GM10266 (cell line): ENCODE measurements at regions not wholly inside any gene's neighbourhood (a gene's known extent, or its start where the extent isn't known, plus 50 kb on each side); places are given as distances from the start of the nearest gene placed in this dataset.
"Not testable (repeated sequence)": the region's sequence is repeated elsewhere in the genome, so short reads cannot be mapped to it uniquely, and the experiment has no call there.

Experiments
- DNase-seq: peaks from one replicate; pipeline ENCODE4 v3.0.0; 2012; ENCODE audit errors: extremely low spot score
- CTCF ChIP-seq: IDR thresholded peaks from 2 replicates; pipeline ENCODE4 v1.5.1; 2012; ENCODE audit warnings: mild to moderate bottlenecking, low read depth; ENCODE audit not compliant: control insufficient read depth, insufficient read depth; ENCODE audit errors: missing control alignments

GRCh38 chr2:19617257-19617848 lies 258.9 kb upstream of the OSR1 start:
- no peak for TF ChIP-seq CTCF

DNA sequence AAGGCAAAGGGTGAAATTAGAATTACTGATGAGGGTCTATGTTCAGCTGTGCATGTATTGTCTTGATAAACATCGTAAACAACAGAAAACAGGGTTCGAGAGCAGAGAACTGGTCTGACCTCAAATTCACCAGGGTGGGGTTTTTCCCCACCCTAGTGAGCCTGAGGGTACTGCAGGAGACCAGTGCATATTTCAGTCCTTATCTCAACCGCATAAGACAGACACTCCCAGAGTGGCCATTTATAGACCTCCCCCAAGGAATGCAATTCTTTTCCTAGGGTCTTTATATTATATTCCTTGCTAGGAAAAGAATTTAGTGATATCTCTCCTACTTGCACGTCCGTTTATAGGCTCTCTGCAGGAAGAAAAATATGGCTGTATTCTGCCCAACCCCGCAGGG lies 257.0 kb upstream of the OSR1 start:
- not testable (repeated sequence) for DNase-seq

More at GRCh38 chr2:19617257-19617848, 258.9 kb upstream of the OSR1 start:
- DNase-seq: no peak

DNA sequence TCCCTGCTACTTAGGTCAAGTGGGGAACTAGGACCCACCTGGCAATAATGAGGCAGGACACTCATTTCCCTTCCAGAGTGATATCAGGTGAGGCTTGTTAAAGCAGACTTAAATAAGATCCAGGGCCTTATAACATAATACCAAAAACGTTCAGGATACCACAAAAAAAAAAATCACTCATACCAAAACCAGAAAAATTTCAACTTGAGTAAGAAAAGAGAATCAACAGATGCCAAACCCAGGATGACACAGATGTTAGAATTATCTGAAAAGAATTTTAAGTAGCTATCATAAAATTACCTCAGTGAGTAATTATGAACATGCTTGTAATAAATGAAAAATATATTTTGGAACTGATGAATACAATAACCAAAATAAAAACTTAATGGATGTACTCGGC lies 255.6 kb upstream of the OSR1 start:
- no peak for TF ChIP-seq CTCF
- DNase-seq: no peak

- no peak for TF ChIP-seq CTCF
- no peak for DNase-seq
Measured at GRCh38 chr2:19611491-19612332, 253.3 kb upstream of the OSR1 start.

DNA sequence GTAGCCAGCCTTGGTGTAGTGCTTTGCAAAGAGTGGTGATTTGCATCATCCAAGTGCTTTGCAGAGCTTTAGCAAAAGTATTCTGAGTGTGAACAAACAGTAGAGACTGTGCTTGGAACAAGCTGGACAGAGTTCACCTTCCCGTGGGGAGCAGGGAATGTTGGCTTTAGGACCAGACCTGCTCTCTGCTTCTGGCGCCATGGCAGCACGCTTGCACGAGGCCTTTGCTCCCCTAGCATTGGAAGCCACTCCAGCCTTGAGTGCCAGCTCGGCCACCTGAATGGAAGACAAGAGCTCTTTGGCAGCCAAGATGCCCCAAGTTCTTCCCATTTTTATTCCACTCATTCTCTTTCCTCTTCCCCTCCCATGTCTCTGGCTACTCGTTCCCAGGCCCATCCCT lies 250.8 kb upstream of the OSR1 start:
- no peak for DNase-seq
- no peak for TF ChIP-seq CTCF

DNA sequence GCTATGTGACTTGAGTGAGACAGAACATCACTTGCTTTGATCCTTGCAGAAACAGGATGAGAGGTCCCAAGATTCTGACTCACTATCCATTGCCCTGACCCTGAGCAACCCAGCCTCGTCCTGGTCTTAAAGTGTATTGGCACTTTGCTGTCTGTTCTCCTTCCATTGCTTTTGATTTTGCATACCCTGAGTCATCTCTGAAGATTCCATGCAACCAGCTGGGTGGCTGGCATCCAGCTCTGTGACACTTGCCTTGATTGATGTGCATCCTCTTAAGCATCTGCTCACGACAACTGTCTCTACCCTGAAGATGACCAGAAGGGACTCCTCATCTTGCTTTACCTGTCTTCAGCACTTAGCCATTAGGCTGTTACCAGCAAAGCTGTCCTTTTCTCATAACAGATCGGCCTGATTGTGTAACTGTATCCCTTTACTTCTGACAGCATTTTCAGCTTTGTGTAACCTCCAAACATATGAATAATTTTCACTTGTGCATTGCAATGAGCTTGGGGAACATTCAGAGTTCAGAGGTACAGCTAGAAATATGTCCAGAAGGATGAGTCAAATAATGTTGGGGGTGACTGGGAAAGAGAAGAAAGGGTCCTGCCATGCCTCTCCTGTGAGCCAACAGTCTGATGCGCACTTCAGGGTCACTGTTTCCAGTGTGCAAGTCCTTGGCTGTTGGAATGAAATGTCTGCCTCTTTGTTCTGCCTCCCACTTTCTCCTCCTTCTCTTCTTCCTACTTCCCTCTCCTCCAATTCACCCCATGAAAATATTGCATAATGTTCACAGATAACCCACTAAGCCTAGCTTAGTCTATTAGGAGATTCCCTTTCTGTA lies 249.7 kb upstream of the OSR1 start:
- DNase-seq: no peak
- TF ChIP-seq CTCF: no peak

DNA sequence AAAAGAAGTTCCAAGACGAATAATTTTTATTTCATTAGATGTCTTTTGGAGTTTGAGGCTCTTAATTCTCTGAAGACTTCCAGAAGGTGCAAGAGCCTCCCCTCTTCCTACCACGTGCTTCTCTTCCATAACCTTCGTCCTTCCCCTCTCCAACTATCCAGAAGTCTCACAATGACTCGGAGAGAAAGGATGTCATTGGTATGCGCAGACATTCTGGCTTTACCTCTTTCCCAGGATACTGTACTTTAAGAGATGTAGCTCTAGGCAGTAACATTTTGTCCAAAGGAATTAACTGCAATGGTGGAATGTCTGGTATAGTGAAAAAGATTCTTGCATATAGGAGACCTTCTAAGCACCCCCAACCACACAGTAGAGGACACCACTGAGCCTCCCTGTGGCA lies 249.0 kb upstream of the OSR1 start:
- no peak for TF ChIP-seq CTCF
- DNase-seq: no peak
